ENCODE measurements at regions not wholly inside any gene's neighbourhood (a gene's known extent, or its start where the extent isn't known, plus 50 kb on each side); places are given as distances from the start of the nearest gene placed in this dataset.

GRCh38 chr6:71035871-71036270 is 79.0 kb upstream of the B3GAT2 start:
- H3K36me3 ChIP-seq, result no peaks in the 10 kb centered on the region
- TF ChIP-seq, protein P1, sequence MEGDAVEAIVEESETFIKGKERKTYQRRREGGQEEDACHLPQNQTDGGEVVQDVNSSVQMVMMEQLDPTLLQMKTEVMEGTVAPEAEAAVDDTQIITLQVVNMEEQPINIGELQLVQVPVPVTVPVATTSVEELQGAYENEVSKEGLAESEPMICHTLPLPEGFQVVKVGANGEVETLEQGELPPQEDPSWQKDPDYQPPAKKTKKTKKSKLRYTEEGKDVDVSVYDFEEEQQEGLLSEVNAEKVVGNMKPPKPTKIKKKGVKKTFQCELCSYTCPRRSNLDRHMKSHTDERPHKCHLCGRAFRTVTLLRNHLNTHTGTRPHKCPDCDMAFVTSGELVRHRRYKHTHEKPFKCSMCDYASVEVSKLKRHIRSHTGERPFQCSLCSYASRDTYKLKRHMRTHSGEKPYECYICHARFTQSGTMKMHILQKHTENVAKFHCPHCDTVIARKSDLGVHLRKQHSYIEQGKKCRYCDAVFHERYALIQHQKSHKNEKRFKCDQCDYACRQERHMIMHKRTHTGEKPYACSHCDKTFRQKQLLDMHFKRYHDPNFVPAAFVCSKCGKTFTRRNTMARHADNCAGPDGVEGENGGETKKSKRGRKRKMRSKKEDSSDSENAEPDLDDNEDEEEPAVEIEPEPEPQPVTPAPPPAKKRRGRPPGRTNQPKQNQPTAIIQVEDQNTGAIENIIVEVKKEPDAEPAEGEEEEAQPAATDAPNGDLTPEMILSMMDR (IDR thresholded peaks at IDR 0.05), result no peak
- H3K9me3 ChIP-seq, result no peaks in the 10 kb centered on the region
- no peak overlapping the region for H3K4me3 ChIP-seq (ENCODE audit: low read depth in 1 of 2, low read length in 1 of 2)
- H3K27ac ChIP-seq, result no peak overlapping the region
- peaks cover 4% of the 10 kb centered on the region in 2 experiments for H3K4me1 ChIP-seq (ENCODE audit: control insufficient read depth in 1 of 2, insufficient read depth in 1 of 2, low read depth in 1 of 2, low read length in 1 of 2)
- peaks cover 6% of the 10 kb centered on the region for H3K27me3 ChIP-seq

DNA sequence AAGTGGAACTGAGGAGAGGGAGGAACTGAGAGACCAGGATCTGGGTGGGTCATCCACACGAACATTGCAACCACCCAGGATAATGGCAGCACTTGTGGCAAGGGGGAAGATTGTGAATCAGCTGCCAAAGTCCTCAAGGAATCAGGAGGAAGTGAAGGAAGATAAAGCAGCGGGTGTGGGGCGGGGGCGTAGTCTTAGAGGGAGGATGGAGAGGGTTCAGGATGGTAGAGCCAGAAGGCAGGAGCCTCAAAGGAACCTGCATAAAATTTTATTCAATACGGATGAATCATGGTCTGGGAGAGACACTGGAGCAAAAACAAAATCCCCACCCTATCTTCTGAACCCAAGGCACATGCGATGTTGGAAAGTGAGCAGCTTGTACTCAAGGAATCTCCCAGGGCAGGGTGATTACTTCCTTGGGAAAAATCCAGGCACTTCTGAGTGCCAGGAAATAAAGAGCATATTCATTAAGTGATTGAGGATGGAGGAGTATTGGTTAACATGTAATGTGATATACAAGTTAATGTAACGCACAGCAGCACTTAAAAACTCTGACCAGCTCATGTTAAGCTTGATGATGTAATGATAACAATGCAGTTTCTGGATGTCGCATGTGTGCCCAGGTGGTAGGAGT is 82.0 kb upstream of the B3GAT2 start:
- Histone ChIP-seq H3K27me3 (peaks cover 6% of the 10 kb centered on the region), H3K4me1 (ENCODE audit: control insufficient read depth in 1 of 2, insufficient read depth in 1 of 2, low read depth in 1 of 2, low read length in 1 of 2) (peaks cover 6 to 7% of the 10 kb centered on the region in 2 experiments), H3K9me3 (no peaks in the 10 kb centered on the region), H3K36me3 (no peaks in the 10 kb centered on the region), H3K4me3 (ENCODE audit: low read depth in 1 of 2, low read length in 1 of 2) (no peak overlapping the region), H3K27ac (no peak overlapping the region)
- TF ChIP-seq, protein P1 (IDR thresholded peaks at IDR 0.05), result no peak

- H3K27me3 ChIP-seq, result peaks cover 6% of the 10 kb centered on the region
- H3K4me3 ChIP-seq (ENCODE audit: low read depth in 1 of 2, low read length in 1 of 2), result no peak overlapping the region
- TF ChIP-seq, protein P1 (IDR thresholded peaks at IDR 0.05), result no peak
- no peaks in the 10 kb centered on the region for H3K36me3 ChIP-seq
- H3K4me1 ChIP-seq (ENCODE audit: control insufficient read depth in 1 of 2, insufficient read depth in 1 of 2, low read depth in 1 of 2, low read length in 1 of 2), result peaks cover 17% of the 10 kb centered on the region in 2 experiments
- H3K27ac ChIP-seq, result no peak overlapping the region
- no peaks in the 10 kb centered on the region for H3K9me3 ChIP-seq
Measured at GRCh38 chr6:71040043-71040442, 83.2 kb upstream of the B3GAT2 start.

DNA sequence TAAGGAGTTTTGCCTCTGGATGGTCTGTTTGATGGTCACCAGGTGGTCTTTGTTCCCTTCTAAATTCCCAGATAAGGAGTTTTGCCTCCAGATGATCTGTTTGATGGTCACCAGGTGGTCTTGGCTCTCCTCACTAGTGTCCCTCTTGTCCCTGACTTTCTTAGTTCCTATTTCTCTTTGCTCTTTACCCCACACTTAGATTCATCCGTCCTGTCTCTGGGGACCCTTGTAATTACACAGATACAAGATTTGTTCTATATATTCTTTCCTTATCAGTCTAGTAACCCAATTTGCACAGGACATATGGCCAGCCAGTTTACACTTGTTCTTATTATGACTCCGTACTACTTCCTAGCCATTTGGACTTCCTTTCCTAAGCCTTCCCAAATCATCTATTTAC is 84.0 kb upstream of the B3GAT2 start:
- TF ChIP-seq, protein P1 (IDR thresholded peaks at IDR 0.05), result no peak
- Histone ChIP-seq H3K36me3 (no peaks in the 10 kb centered on the region), H3K4me1 (ENCODE audit: control insufficient read depth in 1 of 2, insufficient read depth in 1 of 2, low read depth in 1 of 2, low read length in 1 of 2) (peaks cover 13% of the 10 kb centered on the region in 2 experiments), H3K9me3 (no peaks in the 10 kb centered on the region), H3K27ac (no peak overlapping the region), H3K27me3 (peaks cover 6% of the 10 kb centered on the region), H3K4me3 (ENCODE audit: low read depth in 1 of 2, low read length in 1 of 2) (no peak overlapping the region)

- Histone ChIP-seq H3K27ac (peak overlapping the region; percentile 32), H3K4me3 (ENCODE audit: low read depth in 1 of 2, low read length in 1 of 2) (no peak overlapping the region), H3K9me3 (no peaks in the 10 kb centered on the region), H3K36me3 (no peaks in the 10 kb centered on the region), H3K4me1 (ENCODE audit: control insufficient read depth in 1 of 2, insufficient read depth in 1 of 2, low read depth in 1 of 2, low read length in 1 of 2) (peaks cover 13 to 18% of the 10 kb centered on the region in 2 experiments), H3K27me3 (peaks cover 6% of the 10 kb centered on the region)
- TF ChIP-seq, protein P1 (IDR thresholded peaks at IDR 0.05), result no peak
Measured at GRCh38 chr6:71043902-71044301, 87.0 kb upstream of the B3GAT2 start.
